RWPE2 (cell line): ENCODE measurements at regions not wholly inside any gene's neighbourhood (a gene's known extent, or its start where the extent isn't known, plus 50 kb on each side); places are given as distances from the start of the nearest gene placed in this dataset.

ENCODE experiments used
- ATAC-seq: fragments of 200-7000 bp; cut with Tn5 transposase; 3 replicates; pipeline ENCODE4 v1.9.1; 2021; ENCODE audit warnings: low read depth
- DNase-seq: peaks from one replicate; pipeline ENCODE4 v3.0.0-alpha.2; 2020; ENCODE audit warnings: low spot score
- H3K27ac ChIP-seq: fragments of 450-650 bp; 2 replicates; pipeline ENCODE4 v1.5.1; 2017; ENCODE audit warnings: mild to moderate bottlenecking; ENCODE audit not compliant: poor library complexity, severe bottlenecking
- H3K27me3 ChIP-seq: fragments of 250-450 bp; sonication (Bioruptor Pico); 2 replicates; pipeline ENCODE4 v1.5.1; 2021; ENCODE audit warnings: mild to moderate bottlenecking, moderate library complexity; ENCODE audit not compliant: insufficient read depth, poor library complexity, severe bottlenecking
- H3K36me3 ChIP-seq: fragments of 250-450 bp; sonication (Bioruptor Pico); 2 replicates; pipeline ENCODE4 v1.5.1; 2020; ENCODE audit warnings: low read depth, mild to moderate bottlenecking, moderate library complexity
- H3K4me1 ChIP-seq: fragments of 250-450 bp; sonication (Bioruptor Pico); 2 replicates; pipeline ENCODE4 v1.5.1; 2021; ENCODE audit warnings: mild to moderate bottlenecking, moderate library complexity; ENCODE audit not compliant: insufficient read depth, poor library complexity, severe bottlenecking
- H3K4me3 ChIP-seq: fragments of 250-450 bp; sonication (Bioruptor Pico); 2 replicates; pipeline ENCODE4 v1.5.1; 2021; ENCODE audit warnings: mild to moderate bottlenecking, moderate library complexity; ENCODE audit not compliant: severe bottlenecking
- H3K9me3 ChIP-seq: fragments of 250-450 bp; sonication (Bioruptor Pico); 2 replicates; pipeline ENCODE4 v1.5.1; 2021; ENCODE audit warnings: mild to moderate bottlenecking, moderate library complexity; ENCODE audit not compliant: severe bottlenecking
- TF ChIP-seq, protein P1 (sequence below): fragments of 450-650 bp; IDR thresholded peaks from one replicate; pipeline ENCODE4 v1.5.1; 2017; ENCODE audit warnings: mild to moderate bottlenecking, moderate library complexity; ENCODE audit not compliant: poor library complexity, severe bottlenecking

- no peak overlapping the region for H3K4me3 ChIP-seq
- H3K27ac ChIP-seq, result no peak overlapping the region
- H3K9me3 ChIP-seq, result no peaks in the 10 kb centered on the region
- ATAC-seq, result no peak
- TF ChIP-seq, protein P1, sequence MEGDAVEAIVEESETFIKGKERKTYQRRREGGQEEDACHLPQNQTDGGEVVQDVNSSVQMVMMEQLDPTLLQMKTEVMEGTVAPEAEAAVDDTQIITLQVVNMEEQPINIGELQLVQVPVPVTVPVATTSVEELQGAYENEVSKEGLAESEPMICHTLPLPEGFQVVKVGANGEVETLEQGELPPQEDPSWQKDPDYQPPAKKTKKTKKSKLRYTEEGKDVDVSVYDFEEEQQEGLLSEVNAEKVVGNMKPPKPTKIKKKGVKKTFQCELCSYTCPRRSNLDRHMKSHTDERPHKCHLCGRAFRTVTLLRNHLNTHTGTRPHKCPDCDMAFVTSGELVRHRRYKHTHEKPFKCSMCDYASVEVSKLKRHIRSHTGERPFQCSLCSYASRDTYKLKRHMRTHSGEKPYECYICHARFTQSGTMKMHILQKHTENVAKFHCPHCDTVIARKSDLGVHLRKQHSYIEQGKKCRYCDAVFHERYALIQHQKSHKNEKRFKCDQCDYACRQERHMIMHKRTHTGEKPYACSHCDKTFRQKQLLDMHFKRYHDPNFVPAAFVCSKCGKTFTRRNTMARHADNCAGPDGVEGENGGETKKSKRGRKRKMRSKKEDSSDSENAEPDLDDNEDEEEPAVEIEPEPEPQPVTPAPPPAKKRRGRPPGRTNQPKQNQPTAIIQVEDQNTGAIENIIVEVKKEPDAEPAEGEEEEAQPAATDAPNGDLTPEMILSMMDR, result no peak
- no peaks in the 10 kb centered on the region for H3K4me1 ChIP-seq
- H3K36me3 ChIP-seq, result no peaks in the 10 kb centered on the region
- no peaks in the 10 kb centered on the region for H3K27me3 ChIP-seq
- DNase-seq, result no peak
Observed at GRCh38 chr2:143974262-143974661, 545.7 kb downstream of the ZEB2 start.

- no peak overlapping the region for H3K27ac ChIP-seq
- no peak for ATAC-seq
Observed at GRCh38 chr2:143968860-143969259, 551.1 kb downstream of the ZEB2 start.

GRCh38 chr2:143968360-143968759 is 551.6 kb downstream of the ZEB2 start:
- DNase-seq (no peak), ATAC-seq (no peak)
- Histone ChIP-seq H3K27me3 (no peaks in the 10 kb centered on the region), H3K4me1 (no peaks in the 10 kb centered on the region), H3K27ac (no peak overlapping the region), H3K9me3 (no peaks in the 10 kb centered on the region), H3K36me3 (no peaks in the 10 kb centered on the region), H3K4me3 (no peak overlapping the region)
- TF ChIP-seq, protein P1, result no peak

More at GRCh38 chr2:143968860-143969259, 551.1 kb downstream of the ZEB2 start:
- TF ChIP-seq, protein P1, result no peak
- Histone ChIP-seq H3K27me3 (no peaks in the 10 kb centered on the region), H3K9me3 (no peaks in the 10 kb centered on the region), H3K36me3 (no peaks in the 10 kb centered on the region), H3K4me3 (no peak overlapping the region), H3K4me1 (no peaks in the 10 kb centered on the region)
- no peak for DNase-seq

GRCh38 chr2:143965493-143966164 is 554.3 kb downstream of the ZEB2 start:
- H3K27me3 ChIP-seq, result no peaks in the 10 kb centered on the region
- no peak for DNase-seq
- H3K4me1 ChIP-seq, result no peaks in the 10 kb centered on the region
- TF ChIP-seq, protein P1, result no peak
- H3K27ac ChIP-seq, result no peak overlapping the region
- ATAC-seq, result no peak
- H3K9me3 ChIP-seq, result no peaks in the 10 kb centered on the region
- H3K36me3 ChIP-seq, result no peaks in the 10 kb centered on the region
- no peak overlapping the region for H3K4me3 ChIP-seq

- TF ChIP-seq, protein P1, result no peak
- Histone ChIP-seq H3K27me3 (no peaks in the 10 kb centered on the region), H3K36me3 (no peaks in the 10 kb centered on the region), H3K27ac (no peak overlapping the region), H3K4me1 (no peaks in the 10 kb centered on the region), H3K4me3 (no peak overlapping the region), H3K9me3 (no peaks in the 10 kb centered on the region)
- DNase-seq, result no peak
- no peak for ATAC-seq
Observed at GRCh38 chr2:143964891-143965290, 555.0 kb downstream of the ZEB2 start.
